K562 (cell line): ENCODE measurements at regions not wholly inside any gene's neighbourhood (a gene's known extent, or its start where the extent isn't known, plus 50 kb on each side); places are given as distances from the start of the nearest gene placed in this dataset.

ENCODE experiments used
- ATAC-seq: fragments of 200-7000 bp; cut with Tn5 transposase; 3 replicates; pipeline ENCODE4 v1.9.1; 2020; ENCODE audit warnings: moderate library complexity
- BruUV-seq: library from RNA; stranded (reverse); fragments of 400-500 nt; replicated peaks from 2 replicates; lab custom pipeline; 2021; lab: Mats Ljungman, UMichigan
- CTCF ChIA-PET: fragments of 300-600 bp; formaldehyde crosslinking; extraction: SDS; loops from one replicate; lab custom pipeline; 2021; ENCODE audit warnings: low intra/inter-chr PET ratio; lab: Yijun Ruan, JAX
- POLR2A ChIA-PET: fragments of 300-600, 350-650 bp; sonication (Branson Sonifier 250); formaldehyde crosslinking; extraction: SDS; loops from one replicate; lab custom pipeline; 2021; ENCODE audit warnings: antibody characterized with exemption, inconsistent platforms; lab: Yijun Ruan, JAX
- DNase-seq, 4 experiments: peaks; one replicate each; pipeline versions ENCODE4 v3.0.0 to v3.0.0-alpha.2; 2011 to 2018; ENCODE audit warnings: low spot score in 3 of 4, mixed read lengths in 3 of 4; ENCODE audit errors: extremely low read depth in 1 of 4
- FAIRE-seq: peaks from 2 replicates; lab custom pipeline; 2011; peaks lifted over from hg19 to GRCh38; lab: Jason Lieb, UNC
- H2AFZ ChIP-seq: 2 replicates; pipeline ENCODE4 v1.6.0; 2011; ENCODE audit warnings: low read depth, low read length, control low read depth, inconsistent platforms
- H3K27ac ChIP-seq: fragments of 200-600 bp; 3 replicates; pipeline ENCODE4 v1.8.0; 2011; ENCODE audit warnings: low read depth, mild to moderate bottlenecking, control low read depth, inconsistent platforms, low read length, moderate library complexity, mixed read lengths; ENCODE audit errors: extremely low read depth
- H3K27me3 ChIP-seq, 2 experiments: fragments of 300-600 bp in 1 of 2; 2 replicates in 1 of 2; 3 replicates in 1 of 2; pipeline versions ENCODE4 v1.6.0 to v1.8.0; 2011; ENCODE audit warnings: inconsistent platforms in 2 of 2, low read length in 2 of 2, mild to moderate bottlenecking in 1 of 2, mixed read lengths in 1 of 2, moderate library complexity in 1 of 2; ENCODE audit not compliant: control insufficient read depth in 2 of 2, insufficient read depth in 2 of 2
- H3K36me3 ChIP-seq: fragments of 300-600 bp; 3 replicates; pipeline ENCODE4 v1.8.0; 2011; ENCODE audit warnings: mild to moderate bottlenecking, low read length, inconsistent platforms; ENCODE audit not compliant: control insufficient read depth, insufficient read depth
- H3K4me1 ChIP-seq, 2 experiments: fragments of 200-600 bp in 1 of 2; replicated peaks in 1 of 2; 2 replicates in 1 of 2; 3 replicates in 1 of 2; pipeline versions ENCODE4 v1.5.1 to v1.8.0; 2011; ENCODE audit warnings: inconsistent platforms in 2 of 2, low read length in 2 of 2, mild to moderate bottlenecking in 1 of 2, mixed read lengths in 1 of 2, moderate library complexity in 1 of 2; ENCODE audit not compliant: control insufficient read depth in 2 of 2, insufficient read depth in 2 of 2
- H3K4me2 ChIP-seq: 2 replicates; pipeline ENCODE4 v1.6.1; 2011; ENCODE audit warnings: low read length, control low read depth, inconsistent platforms, mixed read lengths; ENCODE audit not compliant: insufficient read depth
- H3K4me3 ChIP-seq: fragments of 200-600 bp; sonication (generic), shearing (Covaris generic); 2 replicates; pipeline ENCODE4 v1.5.1; 2016; ENCODE audit warnings: control low read depth, inconsistent platforms
- H3K79me2 ChIP-seq: fragments of 200-600 bp; 3 replicates; pipeline ENCODE4 v1.8.0; 2011; ENCODE audit warnings: low read length, inconsistent platforms; ENCODE audit not compliant: control insufficient read depth, insufficient read depth
- H3K9ac ChIP-seq, 2 experiments: 2 replicates each; pipeline versions ENCODE4 v1.6.0 to v1.6.1; 2011; ENCODE audit warnings: low read depth in 2 of 2, low read length in 2 of 2, control low read depth in 1 of 2, inconsistent platforms in 1 of 2, mild to moderate bottlenecking in 1 of 2, mixed read lengths in 1 of 2; ENCODE audit not compliant: insufficient read depth in 1 of 2
- H3K9me1 ChIP-seq: one replicate; pipeline ENCODE4 v1.6.0; 2011; ENCODE audit warnings: inconsistent platforms, mild to moderate bottlenecking, low read length, moderate library complexity; ENCODE audit not compliant: control insufficient read depth, insufficient read depth
- H3K9me3 ChIP-seq: replicated peaks from 2 replicates; pipeline ENCODE4 v1.5.1; 2011; ENCODE audit warnings: low read depth, low read length, inconsistent platforms; ENCODE audit not compliant: control insufficient read depth, insufficient read depth
- H4K20me1 ChIP-seq: replicated peaks from 2 replicates; pipeline ENCODE4 v1.6.1; 2011; ENCODE audit warnings: low read length, inconsistent platforms, mixed read lengths; ENCODE audit not compliant: control insufficient read depth, insufficient read depth
- WGBS: fragments of 100-300 bp; shearing (Covaris generic); methylation state at CpG from one replicate; pipeline ENCODE4 v1.1.6; 2016; ENCODE audit warnings: low coverage, mixed read lengths; ENCODE audit not compliant: insufficient coverage; ENCODE audit errors: missing lambda C conversion rate; 5-methylcytosine and 5-hydroxymethylcytosine counted together
- in situ Hi-C: fragments of 300-500 bp; cut with MboI; formaldehyde crosslinking; loops from 4 replicates; pipeline ENCODE4 v1.15.0; 2018; ENCODE audit warnings: inconsistent platforms, mixed read lengths
- intact Hi-C: fragments of 100-400 bp; cut with micrococcal nuclease; formaldehyde crosslinking; loops from 2 replicates; pipeline ENCODE4 v1.14.2; 2022
- TF ChIP-seq, protein P1 (sequence below): fragments of 450-650 bp; conservative IDR thresholded peaks from 2 replicates; pipeline ENCODE4 v1.6.1; 2016; ENCODE audit warnings: missing genetic modification characterization, low read depth, mild to moderate bottlenecking, control low read depth, missing compliant biosample characterization
- TF ChIP-seq, protein P2 (sequence below): sonication (generic); formaldehyde crosslinking; IDR thresholded peaks from 2 replicates; pipeline ENCODE4 v1.8.0; 2022; ENCODE audit warnings: mild to moderate bottlenecking, missing genetic modification reagents, borderline replicate concordance

DNA sequence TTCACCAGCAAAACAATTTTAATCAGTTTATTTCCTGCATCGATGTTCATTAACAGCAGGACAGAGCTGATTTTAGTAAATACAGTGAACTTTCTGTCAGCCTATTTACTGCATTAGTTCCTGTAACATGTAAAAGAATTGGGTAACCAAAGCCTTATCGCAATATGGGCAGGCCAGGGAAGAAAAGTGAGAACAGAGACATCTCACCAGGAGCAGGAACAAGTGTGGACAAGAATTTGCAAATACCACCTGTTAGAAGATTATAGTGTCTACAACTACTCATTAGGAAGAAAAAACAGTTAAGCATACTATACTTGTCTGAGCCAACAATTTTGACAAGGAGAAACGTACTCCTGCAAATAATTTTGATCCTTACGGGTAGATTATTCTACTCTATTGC, 1293.9 kb downstream of the PLA2G4A start:
- FAIRE-seq (no peak), DNase-seq (no peak), ATAC-seq (no peak)
- Histone ChIP-seq H4K20me1 (no peaks in the 10 kb centered on the region), H3K4me3 (no peak overlapping the region), H2AFZ (no peak overlapping the region), H3K27ac (no peak overlapping the region), H3K9me1 (no peaks in the 10 kb centered on the region), H3K9me3 (no peaks in the 10 kb centered on the region), H3K27me3 (no peaks in the 10 kb centered on the region), H3K36me3 (no peaks in the 10 kb centered on the region), H3K4me2 (no peak overlapping the region), H3K9ac (no peak overlapping the region), H3K4me1 (no peaks in the 10 kb centered on the region), H3K79me2 (no peaks in the 10 kb centered on the region)
- BruUV-seq: no TSS peak
- ChIA-PET CTCF (no interaction called here), POLR2A (no interaction called here)
- WGBS: 3% methylated on average over 4 of the region's 4 CpGs
- in situ Hi-C loops (no loop called here), intact Hi-C loops (no loop called here)
- TF ChIP-seq, protein P1, sequence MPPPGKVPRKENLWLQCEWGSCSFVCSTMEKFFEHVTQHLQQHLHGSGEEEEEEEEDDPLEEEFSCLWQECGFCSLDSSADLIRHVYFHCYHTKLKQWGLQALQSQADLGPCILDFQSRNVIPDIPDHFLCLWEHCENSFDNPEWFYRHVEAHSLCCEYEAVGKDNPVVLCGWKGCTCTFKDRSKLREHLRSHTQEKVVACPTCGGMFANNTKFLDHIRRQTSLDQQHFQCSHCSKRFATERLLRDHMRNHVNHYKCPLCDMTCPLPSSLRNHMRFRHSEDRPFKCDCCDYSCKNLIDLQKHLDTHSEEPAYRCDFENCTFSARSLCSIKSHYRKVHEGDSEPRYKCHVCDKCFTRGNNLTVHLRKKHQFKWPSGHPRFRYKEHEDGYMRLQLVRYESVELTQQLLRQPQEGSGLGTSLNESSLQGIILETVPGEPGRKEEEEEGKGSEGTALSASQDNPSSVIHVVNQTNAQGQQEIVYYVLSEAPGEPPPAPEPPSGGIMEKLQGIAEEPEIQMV (tag): no peak
- TF ChIP-seq, protein P2, sequence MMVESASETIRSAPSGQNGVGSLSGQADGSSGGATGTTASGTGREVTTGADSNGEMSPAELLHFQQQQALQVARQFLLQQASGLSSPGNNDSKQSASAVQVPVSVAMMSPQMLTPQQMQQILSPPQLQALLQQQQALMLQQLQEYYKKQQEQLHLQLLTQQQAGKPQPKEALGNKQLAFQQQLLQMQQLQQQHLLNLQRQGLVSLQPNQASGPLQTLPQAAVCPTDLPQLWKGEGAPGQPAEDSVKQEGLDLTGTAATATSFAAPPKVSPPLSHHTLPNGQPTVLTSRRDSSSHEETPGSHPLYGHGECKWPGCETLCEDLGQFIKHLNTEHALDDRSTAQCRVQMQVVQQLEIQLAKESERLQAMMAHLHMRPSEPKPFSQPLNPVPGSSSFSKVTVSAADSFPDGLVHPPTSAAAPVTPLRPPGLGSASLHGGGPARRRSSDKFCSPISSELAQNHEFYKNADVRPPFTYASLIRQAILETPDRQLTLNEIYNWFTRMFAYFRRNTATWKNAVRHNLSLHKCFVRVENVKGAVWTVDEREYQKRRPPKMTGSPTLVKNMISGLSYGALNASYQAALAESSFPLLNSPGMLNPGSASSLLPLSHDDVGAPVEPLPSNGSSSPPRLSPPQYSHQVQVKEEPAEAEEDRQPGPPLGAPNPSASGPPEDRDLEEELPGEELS (CRISPR knock-in tag): no peak
